GM12892 (cell line): ENCODE measurements at regions not wholly inside any gene's neighbourhood (a gene's known extent, or its start where the extent isn't known, plus 50 kb on each side); places are given as distances from the start of the nearest gene placed in this dataset.
A peak's percentile ranks its signal among the peaks of the same experiment; 100 is the strongest.
"Not testable (repeated sequence)": the region's sequence is repeated elsewhere in the genome, so short reads cannot be mapped to it uniquely, and the experiment has no call there.

Experiments
- DNase-seq: peaks from one replicate; pipeline ENCODE4 v3.0.0; 2011; ENCODE audit not compliant: insufficient read length
- FAIRE-seq: peaks from 2 replicates; lab custom pipeline; 2011; peaks lifted over from hg19 to GRCh38; lab: Jason Lieb, UNC
- POLR2A ChIP-seq: IDR thresholded peaks from 2 replicates; pipeline ENCODE4 v1.6.1; 2011; ENCODE audit warnings: low read depth, low read length, control low read depth
- POLR2AphosphoS5 ChIP-seq: IDR thresholded peaks from 2 replicates; pipeline ENCODE4 v1.6.1; 2011; ENCODE audit warnings: low read depth, low read length, control low read depth
- TAF1 ChIP-seq: IDR thresholded peaks from 2 replicates; pipeline ENCODE4 v1.6.1; 2011; ENCODE audit warnings: low read depth, mild to moderate bottlenecking, control low read depth, low read length, borderline replicate concordance

- TF ChIP-seq POLR2AphosphoS5: no peak
- TF ChIP-seq TAF1: no peak
- no peak for TF ChIP-seq POLR2A
- no peak for FAIRE-seq
Measured at GRCh38 chr6:112606656-112607435, 259.7 kb downstream of the RFPL4B start.

GRCh38 chr6:112608925-112609324, 261.8 kb downstream of the RFPL4B start:
- FAIRE-seq, DNase-seq: not testable (repeated sequence)

More at GRCh38 chr6:112606656-112607435, 259.7 kb downstream of the RFPL4B start:
- no peak for DNase-seq

GRCh38 chr6:112613410-112613809, 266.3 kb downstream of the RFPL4B start:
- DNase-seq (no peak), FAIRE-seq (no peak)
- TF ChIP-seq TAF1 (no peak), POLR2AphosphoS5 (no peak), POLR2A (no peak)

GRCh38 chr6:112618849-112619248, 271.7 kb downstream of the RFPL4B start:
- no peak for FAIRE-seq
- TF ChIP-seq POLR2A (no peak), POLR2AphosphoS5 (no peak), TAF1 (no peak)
- no peak for DNase-seq

GRCh38 chr6:112620812-112621569, 273.9 kb downstream of the RFPL4B start:
- FAIRE-seq: no peak
- DNase-seq: no peak
- TF ChIP-seq POLR2AphosphoS5 (no peak), POLR2A (no peak), TAF1 (no peak)

GRCh38 chr6:112622036-112622435, 274.9 kb downstream of the RFPL4B start:
- FAIRE-seq (no peak), DNase-seq (no peak)
- TF ChIP-seq POLR2AphosphoS5: no peak
- no peak for TF ChIP-seq POLR2A
- TF ChIP-seq TAF1: no peak

- FAIRE-seq: no peak
- no peak for DNase-seq
Measured at GRCh38 chr6:112626468-112627082, 279.4 kb downstream of the RFPL4B start.

GRCh38 chr6:112634376-112634775, 287.2 kb downstream of the RFPL4B start:
- FAIRE-seq: no peak
- no peak for DNase-seq
- TF ChIP-seq TAF1 (no peak), POLR2AphosphoS5 (no peak), POLR2A (no peak)

More at GRCh38 chr6:112626468-112627082, 279.4 kb downstream of the RFPL4B start:
- TF ChIP-seq POLR2A (no peak), POLR2AphosphoS5 (no peak), TAF1 (no peak)

- no peak for DNase-seq
- FAIRE-seq: no peak
- no peak for TF ChIP-seq TAF1
- TF ChIP-seq POLR2AphosphoS5: no peak
- TF ChIP-seq POLR2A: no peak
Measured at GRCh38 chr6:112636650-112637262, 289.6 kb downstream of the RFPL4B start.

GRCh38 chr6:112639391-112639831, 292.3 kb downstream of the RFPL4B start:
- no peak for TF ChIP-seq POLR2A
- no peak for TF ChIP-seq TAF1
- TF ChIP-seq POLR2AphosphoS5: no peak
- FAIRE-seq (no peak), DNase-seq (no peak)

- DNase-seq (no peak), FAIRE-seq (no peak)
Measured at GRCh38 chr6:112640891-112641290, 293.8 kb downstream of the RFPL4B start.

GRCh38 chr6:112649853-112650252, 302.7 kb downstream of the RFPL4B start:
- no peak for DNase-seq
- TF ChIP-seq TAF1 (no peak), POLR2A (no peak), POLR2AphosphoS5 (no peak)
- peak; percentile 9 for FAIRE-seq

More at GRCh38 chr6:112640891-112641290, 293.8 kb downstream of the RFPL4B start:
- TF ChIP-seq POLR2AphosphoS5 (no peak), POLR2A (no peak), TAF1 (no peak)
